HG03196 (cell line): ENCODE measurements at regions not wholly inside any gene's neighbourhood (a gene's known extent, or its start where the extent isn't known, plus 50 kb on each side); places are given as distances from the start of the nearest gene placed in this dataset.
"Not testable (repeated sequence)": the region's sequence is repeated elsewhere in the genome, so short reads cannot be mapped to it uniquely, and the experiment has no call there.

Source experiments
- ATAC-seq: cut with Tn5 transposase; IDR thresholded peaks from one replicate; pipeline ENCODE4 v1.9.1; 2021; ENCODE audit not compliant: unreplicated experiment

DNA sequence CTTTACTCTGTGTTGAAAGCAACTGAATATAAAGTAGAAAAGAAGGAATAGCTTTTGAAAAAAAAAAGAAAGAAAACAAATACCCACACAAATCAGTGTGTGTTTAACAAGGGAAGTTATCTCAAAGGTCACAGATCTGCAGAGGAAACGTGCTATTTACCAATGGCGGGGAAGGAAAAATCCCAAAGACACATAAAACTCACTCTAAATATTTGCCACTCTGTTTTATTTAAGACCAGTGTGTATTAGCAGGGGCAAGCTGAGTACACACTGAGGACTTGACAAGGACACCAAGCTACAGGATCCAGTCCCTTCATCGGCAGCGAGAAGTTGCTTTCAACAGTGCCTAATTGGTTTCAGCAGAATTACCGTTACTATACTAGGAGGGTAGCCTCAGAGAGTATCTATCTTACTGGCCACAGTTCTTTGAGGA lies 252.5 kb downstream of the DEPDC1B start:
- ATAC-seq = no peak

GRCh38 chr5:60446917-60447316 lies 253.0 kb downstream of the DEPDC1B start:
- no peak for ATAC-seq

- ATAC-seq = no peak
Observed at GRCh38 chr5:60445921-60446320, 254.0 kb downstream of the DEPDC1B start.

DNA sequence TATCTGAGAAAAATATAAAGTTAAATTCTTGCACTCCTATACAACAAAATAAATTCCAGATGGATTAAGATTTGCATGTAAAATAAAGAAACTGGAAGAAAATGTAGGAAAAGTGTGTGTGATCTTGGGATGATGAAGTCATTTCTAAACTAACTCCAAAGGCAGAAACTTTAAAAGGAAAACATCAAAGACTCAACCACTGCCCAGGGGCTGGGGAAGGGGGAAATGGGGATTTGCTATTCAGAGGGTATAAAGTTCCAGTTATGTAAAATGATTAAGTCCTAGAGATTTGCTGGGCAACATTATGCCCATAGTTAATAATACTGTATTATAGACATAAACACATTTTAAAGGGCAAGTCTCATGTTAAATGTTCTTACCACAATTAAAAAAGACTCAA lies 254.5 kb downstream of the DEPDC1B start:
- ATAC-seq = no peak

DNA sequence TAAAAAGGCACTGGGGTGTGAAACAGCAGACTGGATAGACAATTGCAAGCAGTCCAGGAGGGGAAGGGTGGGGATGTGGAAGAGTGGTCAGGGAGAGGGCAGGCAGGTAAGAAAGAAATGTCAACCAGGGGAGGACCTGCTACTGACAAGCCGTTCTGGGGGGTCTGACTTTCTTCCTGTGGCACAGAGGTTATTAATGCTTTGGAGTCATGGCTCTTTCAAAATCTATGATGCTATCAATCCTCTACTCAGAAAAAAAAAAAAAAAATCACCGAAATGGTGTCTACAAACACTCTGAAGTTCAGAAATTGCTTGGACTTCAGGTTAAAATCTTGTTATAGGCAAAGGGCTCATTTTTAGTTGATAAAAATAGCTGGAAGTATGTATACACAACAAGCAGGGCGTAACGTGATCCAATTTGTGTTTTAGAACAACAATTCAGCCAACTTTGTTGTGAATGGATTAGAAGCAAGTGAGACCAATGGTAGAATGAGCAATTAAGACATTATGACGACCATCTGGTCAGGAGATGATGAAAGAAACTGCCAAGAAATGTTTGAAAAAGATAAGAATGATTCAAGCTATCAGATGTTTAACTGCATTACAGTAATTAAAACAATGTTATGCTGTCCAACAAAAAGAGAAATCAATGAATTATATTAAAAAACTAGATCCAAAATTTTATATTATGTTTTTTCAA lies 255.2 kb downstream of the DEPDC1B start:
- ATAC-seq = no peak

GRCh38 chr5:60439552-60439951 lies 260.4 kb downstream of the DEPDC1B start:
- no peak for ATAC-seq

GRCh38 chr5:60437308-60437707 lies 262.7 kb downstream of the DEPDC1B start:
- no peak for ATAC-seq

DNA sequence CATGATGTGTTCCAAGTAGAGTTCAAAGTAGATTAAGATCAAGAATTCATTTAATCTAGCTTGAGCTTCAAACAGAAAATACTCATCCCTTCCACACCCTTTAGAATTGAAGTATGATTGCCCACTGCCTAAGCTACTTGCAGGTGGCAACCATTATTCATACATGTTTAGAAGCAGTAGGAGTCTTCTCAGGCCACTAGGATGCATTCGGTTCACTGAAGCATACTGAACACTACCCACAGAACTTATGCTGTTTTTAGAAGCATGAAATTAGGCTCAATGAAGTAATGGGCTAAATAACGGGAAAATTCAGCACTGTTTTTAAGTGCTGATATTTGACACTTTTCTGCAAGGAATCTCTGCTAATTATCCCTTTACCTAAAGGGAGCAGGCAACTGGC lies 263.4 kb downstream of the DEPDC1B start:
- no peak for ATAC-seq

DNA sequence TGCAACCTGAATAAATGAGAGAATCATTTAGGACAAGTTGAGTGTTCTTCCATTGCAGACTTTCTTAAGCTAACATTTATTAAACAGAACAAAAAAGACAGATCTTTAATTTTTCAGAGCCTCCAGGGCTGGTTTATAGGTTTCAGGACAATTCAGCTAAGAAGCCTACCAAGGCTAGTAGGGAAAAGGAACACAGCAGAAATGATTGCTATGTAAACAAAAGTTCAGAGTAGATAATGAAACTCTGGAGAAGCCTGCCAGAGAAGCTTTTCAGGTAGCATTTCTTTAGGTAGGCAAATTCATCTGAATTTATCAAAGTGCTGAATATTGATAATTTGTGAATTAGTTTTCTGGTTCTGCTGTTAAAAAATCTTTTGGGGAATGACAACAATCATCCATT lies 264.2 kb downstream of the DEPDC1B start:
- ATAC-seq = no peak

DNA sequence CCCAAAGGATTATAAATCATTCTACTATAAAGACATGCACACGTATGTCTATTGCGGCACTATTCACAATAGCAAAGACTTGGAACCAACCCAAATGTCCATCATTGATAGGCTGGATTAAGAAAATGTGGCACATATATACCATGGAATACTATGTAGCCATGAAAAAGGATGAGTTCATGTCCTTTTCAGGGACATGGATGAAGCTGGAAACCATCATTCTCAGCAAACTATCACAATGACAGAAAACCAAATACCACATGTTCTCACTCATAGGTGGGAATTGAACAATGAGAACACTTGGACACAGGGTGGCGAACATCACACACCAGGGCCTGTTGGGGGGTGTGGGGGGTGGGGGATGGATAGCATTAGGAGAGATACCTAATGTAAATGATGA lies 273.8 kb downstream of the DEPDC1B start:
- not testable (repeated sequence) for ATAC-seq

DNA sequence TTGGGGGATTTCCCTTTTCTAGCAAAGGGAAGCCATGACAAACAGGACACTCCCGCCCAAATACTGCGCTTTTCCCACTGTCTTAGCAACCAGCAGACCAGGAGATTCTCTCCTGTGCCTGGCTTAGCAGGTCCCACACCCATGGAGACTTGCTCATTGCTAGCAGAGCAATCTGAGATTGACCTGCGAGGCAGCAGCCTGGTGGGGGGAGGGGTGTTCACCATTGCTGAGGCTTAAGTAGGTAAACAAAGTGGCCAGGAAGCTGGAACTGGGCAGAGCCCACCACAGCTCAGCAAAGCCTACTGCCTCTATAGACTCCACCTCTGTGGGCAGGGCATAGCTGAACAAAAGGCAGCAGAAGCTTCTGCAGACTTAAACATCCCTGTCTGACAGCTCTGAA lies 279.2 kb downstream of the DEPDC1B start:
- ATAC-seq = not testable (repeated sequence)

GRCh38 chr5:60417500-60418181 lies 282.3 kb downstream of the DEPDC1B start:
- ATAC-seq = no peak

- ATAC-seq = no peak
Observed at GRCh38 chr5:60415443-60415842, 284.5 kb downstream of the DEPDC1B start.

DNA sequence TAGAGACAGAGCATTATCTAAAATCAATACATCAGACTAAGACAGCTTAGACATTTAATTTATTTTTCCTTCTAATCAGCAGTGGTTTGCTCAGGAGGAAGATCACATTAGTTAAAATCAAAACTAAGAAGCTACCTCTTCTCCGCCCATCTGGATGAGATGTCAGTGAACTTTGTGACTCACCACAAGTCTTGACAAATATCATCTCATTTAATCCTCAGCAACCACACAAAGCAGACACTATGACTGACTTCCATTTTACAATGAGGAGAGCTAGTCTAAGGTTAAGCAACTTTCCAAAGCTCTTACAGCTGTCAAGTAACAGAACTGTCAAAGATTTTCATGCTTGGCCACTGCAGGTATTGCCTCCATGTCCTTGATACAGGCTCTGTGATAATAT lies 289.5 kb downstream of the DEPDC1B start:
- no peak for ATAC-seq

DNA sequence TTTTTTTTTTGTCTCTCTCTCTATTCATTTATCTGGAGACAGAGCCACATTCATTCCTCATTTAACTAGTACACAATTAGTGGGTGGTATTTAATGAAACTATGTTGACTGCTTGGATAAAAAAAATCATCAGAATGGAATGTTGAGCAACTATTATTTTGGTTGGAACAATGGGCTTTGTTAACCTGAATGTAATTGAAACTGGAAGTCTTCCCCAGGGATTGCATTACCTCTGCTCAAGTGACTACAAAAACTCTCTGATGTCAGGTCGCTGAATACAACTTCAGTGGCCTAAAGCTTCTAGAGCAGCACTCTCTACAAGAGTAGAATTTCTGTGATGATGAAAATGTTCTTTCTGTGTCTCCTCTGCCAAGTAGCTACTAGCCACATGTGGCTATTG lies 295.8 kb downstream of the DEPDC1B start:
- no peak for ATAC-seq

DNA sequence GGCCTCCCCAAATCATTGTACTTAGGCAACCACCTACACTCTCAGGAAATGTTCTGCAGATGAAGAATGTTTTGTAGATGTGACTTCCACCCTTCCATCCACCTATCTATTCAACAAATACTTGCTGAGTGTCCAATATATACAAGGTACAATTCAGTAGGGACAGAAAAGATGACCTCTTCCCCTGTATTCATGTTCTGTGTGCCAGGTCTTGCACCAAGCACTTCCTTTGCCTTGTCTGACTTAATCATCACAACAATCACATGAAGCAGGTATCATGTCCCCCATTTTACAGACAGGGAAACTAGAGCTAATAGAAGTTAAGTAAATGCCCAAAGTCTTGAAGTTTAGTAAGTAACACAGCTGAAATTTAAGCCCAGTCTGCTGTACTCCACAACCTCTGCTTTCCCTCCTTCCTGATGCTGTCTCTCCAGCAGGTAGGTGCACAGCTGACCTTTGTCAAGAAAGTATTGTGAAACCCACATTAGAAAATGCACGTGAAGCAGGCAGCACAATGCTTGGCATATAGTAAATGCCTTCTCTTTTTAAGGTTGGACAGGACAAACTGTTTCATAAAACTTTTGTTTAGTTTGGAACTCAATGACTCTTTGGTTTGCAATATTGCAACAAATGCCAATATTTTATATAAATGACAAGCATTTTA lies 296.5 kb downstream of the DEPDC1B start:
- ATAC-seq = no peak

- no peak for ATAC-seq
Observed at GRCh38 chr5:60402161-60402785, 297.7 kb downstream of the DEPDC1B start.

DNA sequence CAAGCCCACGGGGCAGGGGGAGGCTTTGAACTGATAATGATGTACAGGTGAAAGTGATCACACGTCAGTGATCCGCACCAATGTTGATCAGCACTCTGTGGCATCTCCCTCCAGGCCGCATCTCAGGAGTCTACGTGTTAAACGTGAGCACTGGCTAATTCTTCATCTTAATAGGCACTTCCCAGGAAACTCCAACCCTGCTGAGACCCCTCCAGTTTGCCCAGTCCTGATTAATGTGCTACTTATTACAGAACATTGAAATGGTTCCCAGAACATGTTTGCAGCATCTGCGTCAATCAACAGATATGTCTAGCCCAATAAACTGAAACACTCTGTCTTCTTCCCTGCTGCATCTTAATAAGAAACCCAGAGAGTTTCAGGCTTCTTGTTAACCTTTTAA lies 298.4 kb downstream of the DEPDC1B start:
- no peak for ATAC-seq

DNA sequence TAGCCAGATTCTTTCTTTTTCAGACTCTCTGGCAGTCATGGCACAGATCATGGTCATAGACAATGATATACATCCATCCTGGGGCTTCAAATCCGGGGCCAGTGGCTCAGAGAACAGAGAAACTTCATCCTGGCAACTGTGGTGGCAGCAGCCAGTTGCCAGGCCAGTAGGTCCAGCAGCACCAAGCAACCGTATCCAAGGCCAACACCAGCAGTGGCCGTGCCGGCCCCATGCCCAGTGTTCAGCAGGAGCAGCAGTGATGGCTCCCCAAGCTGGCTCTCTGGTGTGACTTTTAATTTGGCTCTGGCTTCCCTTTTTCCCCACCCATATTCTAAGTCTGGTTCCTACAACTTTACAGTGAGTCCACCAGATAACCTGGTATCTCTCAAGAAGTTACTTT lies 300.5 kb downstream of the DEPDC1B start:
- no peak for ATAC-seq

- no peak for ATAC-seq
Observed at GRCh38 chr5:60395712-60396329, 304.1 kb downstream of the DEPDC1B start.

GRCh38 chr5:60387051-60387440 lies 312.9 kb downstream of the DEPDC1B start:
- ATAC-seq = no peak
